ENCODE measurements at regions not wholly inside any gene's neighbourhood (a gene's known extent, or its start where the extent isn't known, plus 50 kb on each side); places are given as distances from the start of the nearest gene placed in this dataset.
A peak's percentile ranks its signal among the peaks of the same experiment; 100 is the strongest.
"Not testable (repeated sequence)": the region's sequence is repeated elsewhere in the genome, so short reads cannot be mapped to it uniquely, and the experiment has no call there.

- H3K27me3 ChIP-seq, result no peaks in the 10 kb centered on the region
- TF ChIP-seq POLR2A (IDR thresholded peaks at IDR 0.05) (no peak), EP300 (IDR thresholded peaks at IDR 0.05) (no peak)
- TF ChIP-seq, protein P1, sequence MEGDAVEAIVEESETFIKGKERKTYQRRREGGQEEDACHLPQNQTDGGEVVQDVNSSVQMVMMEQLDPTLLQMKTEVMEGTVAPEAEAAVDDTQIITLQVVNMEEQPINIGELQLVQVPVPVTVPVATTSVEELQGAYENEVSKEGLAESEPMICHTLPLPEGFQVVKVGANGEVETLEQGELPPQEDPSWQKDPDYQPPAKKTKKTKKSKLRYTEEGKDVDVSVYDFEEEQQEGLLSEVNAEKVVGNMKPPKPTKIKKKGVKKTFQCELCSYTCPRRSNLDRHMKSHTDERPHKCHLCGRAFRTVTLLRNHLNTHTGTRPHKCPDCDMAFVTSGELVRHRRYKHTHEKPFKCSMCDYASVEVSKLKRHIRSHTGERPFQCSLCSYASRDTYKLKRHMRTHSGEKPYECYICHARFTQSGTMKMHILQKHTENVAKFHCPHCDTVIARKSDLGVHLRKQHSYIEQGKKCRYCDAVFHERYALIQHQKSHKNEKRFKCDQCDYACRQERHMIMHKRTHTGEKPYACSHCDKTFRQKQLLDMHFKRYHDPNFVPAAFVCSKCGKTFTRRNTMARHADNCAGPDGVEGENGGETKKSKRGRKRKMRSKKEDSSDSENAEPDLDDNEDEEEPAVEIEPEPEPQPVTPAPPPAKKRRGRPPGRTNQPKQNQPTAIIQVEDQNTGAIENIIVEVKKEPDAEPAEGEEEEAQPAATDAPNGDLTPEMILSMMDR (IDR thresholded peaks at IDR 0.05), result no peak
- no peak for DNase-seq
- H3K4me1 ChIP-seq (ENCODE audit: insufficient read depth), result peaks cover 21% of the 10 kb centered on the region
- no peaks in the 10 kb centered on the region for H3K9me3 ChIP-seq
- H3K27ac ChIP-seq, result no peak overlapping the region
- H3K4me3 ChIP-seq, result no peak overlapping the region
- WGBS, 3 donors, result 89 to 95% (median 92%) methylated on average over 2 of the region's 2 CpGs
- intact Hi-C loops (cut with DNase I), result no loop called here
- no peaks in the 10 kb centered on the region for H3K36me3 ChIP-seq
Measured at GRCh38 chr11:86164106-86164505, 80.4 kb upstream of the EED start.

GRCh38 chr11:86163221-86163876 lies 81.2 kb upstream of the EED start:
- H3K4me3 ChIP-seq; intact Hi-C loops (cut with DNase I); DNase-seq; H3K36me3 ChIP-seq; H3K27me3 ChIP-seq; H3K9me3 ChIP-seq; H3K27ac ChIP-seq: not testable (repeated sequence)
- WGBS, 3 donors, result 83 to 93% (median 88%) methylated on average over 6 of the region's 6 CpGs
- peaks cover 21% of the 10 kb centered on the region for H3K4me1 ChIP-seq (ENCODE audit: insufficient read depth)

DNA sequence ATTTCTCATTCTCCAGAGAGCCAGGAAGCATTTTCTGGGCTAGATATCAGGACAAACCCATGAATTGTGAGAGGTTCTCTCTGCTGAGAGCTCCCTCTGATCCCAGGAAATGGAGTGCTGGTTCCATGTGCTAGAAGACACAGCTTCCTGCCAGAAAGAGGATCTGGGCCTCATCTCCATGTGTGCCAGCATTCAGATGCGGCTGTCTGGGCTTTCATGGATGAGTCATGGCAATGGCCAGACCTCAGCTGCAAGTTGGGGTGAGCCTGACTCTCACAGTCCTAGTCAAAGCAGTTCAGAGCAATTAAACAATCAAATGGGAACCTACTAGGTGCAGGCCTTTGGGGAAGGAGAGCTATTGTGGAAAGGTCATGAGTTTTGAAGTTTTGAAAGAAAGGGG lies 82.3 kb upstream of the EED start:
- Histone ChIP-seq H3K36me3 (no peaks in the 10 kb centered on the region), H3K27ac (peak overlapping the region in 1 of 2 donors; percentile 33), H3K27me3 (no peaks in the 10 kb centered on the region), H3K4me3 (no peak overlapping the region), H3K4me1 (ENCODE audit: insufficient read depth) (peaks cover 21% of the 10 kb centered on the region), H3K9me3 (no peaks in the 10 kb centered on the region)
- 9 to 26% (median 13%) methylated on average over 1 of the region's 1 CpG for WGBS, 3 donors
- peak; percentile 44 to 59 (median 55) for DNase-seq
- intact Hi-C loops (cut with DNase I), result no loop called here
- TF ChIP-seq EP300 (IDR thresholded peaks at IDR 0.05) (no peak), POLR2A (IDR thresholded peaks at IDR 0.05) (no peak)
- TF ChIP-seq, protein P1 (IDR thresholded peaks at IDR 0.05), result no peak

GRCh38 chr11:86161837-86162236 lies 82.7 kb upstream of the EED start:
- no peaks in the 10 kb centered on the region for H3K9me3 ChIP-seq
- intact Hi-C loops (cut with DNase I), result no loop called here
- TF ChIP-seq POLR2A (IDR thresholded peaks at IDR 0.05) (no peak), EP300 (IDR thresholded peaks at IDR 0.05) (no peak)
- TF ChIP-seq, protein P1 (IDR thresholded peaks at IDR 0.05), result no peak

DNA sequence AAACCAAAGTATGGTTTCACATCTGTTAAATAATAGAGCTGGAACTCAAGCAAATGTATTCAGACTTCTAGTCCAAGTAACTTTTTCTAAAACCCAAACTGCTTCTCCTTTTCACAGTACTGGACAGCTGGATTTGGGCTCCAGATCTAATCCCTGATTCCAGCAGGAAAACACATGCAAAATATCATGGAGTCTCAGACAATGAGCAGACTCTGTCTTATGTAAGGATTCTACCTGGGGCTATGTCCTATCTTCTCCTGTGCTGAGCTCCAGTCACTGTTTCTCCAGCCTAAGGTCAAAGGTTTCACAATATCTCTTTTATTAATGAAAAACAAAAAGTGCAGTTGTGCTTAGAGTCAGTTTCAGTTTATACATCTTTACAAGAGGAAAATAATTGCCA lies 83.2 kb upstream of the EED start:
- Histone ChIP-seq H3K36me3 (no peaks in the 10 kb centered on the region), H3K4me1 (ENCODE audit: insufficient read depth) (peaks cover 23% of the 10 kb centered on the region), H3K9me3 (no peaks in the 10 kb centered on the region), H3K27me3 (no peaks in the 10 kb centered on the region), H3K27ac (peak overlapping the region in 1 of 2 donors; percentile 33), H3K4me3 (no peak overlapping the region)
- DNase-seq, result no peak
- intact Hi-C loops (cut with DNase I), result no loop called here
- no peak for TF ChIP-seq EP300 (IDR thresholded peaks at IDR 0.05)
- TF ChIP-seq, protein P1 (IDR thresholded peaks at IDR 0.05), result no peak
- no peak for TF ChIP-seq POLR2A (IDR thresholded peaks at IDR 0.05)

More at GRCh38 chr11:86161837-86162236, 82.7 kb upstream of the EED start:
- no peaks in the 10 kb centered on the region for H3K36me3 ChIP-seq
- peak overlapping the region in 1 of 2 donors; percentile 33 for H3K27ac ChIP-seq
- WGBS, 3 donors, result 36 to 44% (median 37%) methylated on average over 2 of the region's 2 CpGs
- no peak for DNase-seq
- H3K27me3 ChIP-seq, result no peaks in the 10 kb centered on the region
- peaks cover 21% of the 10 kb centered on the region for H3K4me1 ChIP-seq (ENCODE audit: insufficient read depth)
- no peak overlapping the region for H3K4me3 ChIP-seq

Data from ovary (tissue), 7 donors.